Adrenal gland (tissue), 9 donors: ENCODE measurements at regions not wholly inside any gene's neighbourhood (a gene's known extent, or its start where the extent isn't known, plus 50 kb on each side); places are given as distances from the start of the nearest gene placed in this dataset.

Experiments used
- DNase-seq, 7 donors: peaks; one replicate each; pipeline ENCODE4 v3.0.0-alpha.2; 2019 to 2020
- H3K27ac ChIP-seq, 5 donors: fragments of 200-600 bp; sonication (generic) in 4 of 5; 1 replicate in 3 of 5; 2 replicates in 2 of 5; pipeline versions ENCODE4 v1.5.1 to v1.8.0; 2016 to 2020; ENCODE audit warnings: mild to moderate bottlenecking in 1 of 5
- H3K27me3 ChIP-seq: fragments of 200-600 bp; 2 replicates; pipeline ENCODE4 v1.8.0; 2021
- H3K36me3 ChIP-seq, 2 donors: fragments of 200-600 bp; replicated peaks in 1 of 2; 1 replicate in 1 of 2; 2 replicates in 1 of 2; pipeline versions ENCODE4 v1.5.1 to v1.8.0; 2018 to 2022
- H3K4me1 ChIP-seq, 2 donors: fragments of 200-600 bp; replicated peaks in 1 of 2; 1 replicate in 1 of 2; 2 replicates in 1 of 2; pipeline versions ENCODE4 v1.5.1 to v1.8.0; 2018 to 2021
- H3K4me3 ChIP-seq, 4 donors: fragments of 200-600 bp; sonication (generic) in 3 of 4; one replicate each; pipeline ENCODE4 v1.5.1; 2016 to 2018
- H3K9me3 ChIP-seq, 3 donors: fragments of 200-600 bp; sonication (generic) in 1 of 3; replicated peaks in 1 of 3; 1 replicate in 2 of 3; 2 replicates in 1 of 3; pipeline versions ENCODE4 v1.5.1 to v1.8.0; 2016 to 2021
- POLR2A ChIP-seq, 2 donors: fragments of 450-650 bp; IDR thresholded peaks; one replicate each; pipeline ENCODE4 v1.6.1; 2017; ENCODE audit warnings: antibody characterized with exemption in 2 of 2, mild to moderate bottlenecking in 2 of 2, moderate library complexity in 1 of 2
- WGBS, 4 donors: extraction: QIAGEN DNeasy Blood & Tissue Kit in 2 of 4; methylation state at CpG; one replicate each; pipeline versions ENCODE4 v1.1.5 to v1.1.7; 2013 to 2017; 5-methylcytosine and 5-hydroxymethylcytosine counted together
- intact Hi-C, 2 donors: fragments of 100-400 bp; cut with DNase I; formaldehyde crosslinking; loops; one replicate each; pipeline versions ENCODE4 v1.14.1 to v1.15.0; 2022 to 2023
- TF ChIP-seq, protein P1 (sequence below), 6 experiments: fragments of 450-650 bp in 4 of 6; fragments of 200-600 bp in 2 of 6; sonication (generic) in 1 of 6; IDR thresholded peaks; 1 replicate in 5 of 6; 2 replicates in 1 of 6; pipeline versions ENCODE4 v1.5.1 to v1.8.0; 2016 to 2021; ENCODE audit warnings: antibody characterized with exemption in 6 of 6, mild to moderate bottlenecking in 2 of 6, moderate library complexity in 1 of 6
- donor health status: healthy with polysubstance abuse.
- donor health status: Bipolar disorder and iron deficiency.
- donor health status: DM: yes; HTN: yes; CAD: no.
- donor health status: DM: no; HTN: no; CAD: no.
- donor health status: DM: no; HTN: no; CAD: no.

DNA sequence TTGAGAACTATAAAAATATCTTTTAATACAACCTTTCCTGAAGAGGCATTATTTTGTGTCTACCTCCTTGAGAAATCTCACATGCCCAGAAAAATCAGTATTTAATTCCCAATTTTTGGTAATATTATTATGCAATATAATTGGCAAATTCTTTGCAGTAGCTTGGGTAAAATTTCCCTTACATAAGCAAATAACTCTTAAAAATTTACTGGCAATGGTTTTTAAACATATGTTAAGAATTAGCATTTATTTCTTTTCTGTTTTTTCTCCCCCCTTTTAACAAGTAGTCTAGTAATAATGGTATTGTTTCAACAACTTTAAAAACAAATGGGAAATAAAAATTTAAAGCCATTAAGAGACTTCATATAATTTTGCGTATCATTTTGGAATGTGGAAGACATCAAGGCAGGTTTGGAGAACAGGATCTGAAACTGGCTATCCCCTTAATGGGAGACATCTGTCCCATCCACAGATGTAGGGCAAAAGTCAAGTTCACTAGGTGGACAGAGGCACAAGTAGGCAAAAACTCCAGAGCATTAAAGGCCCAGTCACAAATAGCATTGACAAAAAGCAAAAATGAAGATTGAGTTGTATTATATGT lies 89.6 kb upstream of the AADACL2 start:
- no peak for DNase-seq
- intact Hi-C loops, result no loop called here
- no peak for TF ChIP-seq POLR2A (IDR thresholded peaks at IDR 0.05)
- TF ChIP-seq, protein P1, sequence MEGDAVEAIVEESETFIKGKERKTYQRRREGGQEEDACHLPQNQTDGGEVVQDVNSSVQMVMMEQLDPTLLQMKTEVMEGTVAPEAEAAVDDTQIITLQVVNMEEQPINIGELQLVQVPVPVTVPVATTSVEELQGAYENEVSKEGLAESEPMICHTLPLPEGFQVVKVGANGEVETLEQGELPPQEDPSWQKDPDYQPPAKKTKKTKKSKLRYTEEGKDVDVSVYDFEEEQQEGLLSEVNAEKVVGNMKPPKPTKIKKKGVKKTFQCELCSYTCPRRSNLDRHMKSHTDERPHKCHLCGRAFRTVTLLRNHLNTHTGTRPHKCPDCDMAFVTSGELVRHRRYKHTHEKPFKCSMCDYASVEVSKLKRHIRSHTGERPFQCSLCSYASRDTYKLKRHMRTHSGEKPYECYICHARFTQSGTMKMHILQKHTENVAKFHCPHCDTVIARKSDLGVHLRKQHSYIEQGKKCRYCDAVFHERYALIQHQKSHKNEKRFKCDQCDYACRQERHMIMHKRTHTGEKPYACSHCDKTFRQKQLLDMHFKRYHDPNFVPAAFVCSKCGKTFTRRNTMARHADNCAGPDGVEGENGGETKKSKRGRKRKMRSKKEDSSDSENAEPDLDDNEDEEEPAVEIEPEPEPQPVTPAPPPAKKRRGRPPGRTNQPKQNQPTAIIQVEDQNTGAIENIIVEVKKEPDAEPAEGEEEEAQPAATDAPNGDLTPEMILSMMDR (IDR thresholded peaks at IDR 0.05), result no peak
- no peak overlapping the region for H3K27ac ChIP-seq
- H3K9me3 ChIP-seq, result no peaks in the 10 kb centered on the region
- H3K36me3 ChIP-seq, result no peaks in the 10 kb centered on the region
- H3K27me3 ChIP-seq, result no peaks in the 10 kb centered on the region
- H3K4me1 ChIP-seq, result peaks cover 2 to 5% of the 10 kb centered on the region in 2 donors
- H3K4me3 ChIP-seq, result no peak overlapping the region
- 88 to 98% (median 94%) methylated on average over 1 of the region's 1 CpG for WGBS, 4 donors

DNA sequence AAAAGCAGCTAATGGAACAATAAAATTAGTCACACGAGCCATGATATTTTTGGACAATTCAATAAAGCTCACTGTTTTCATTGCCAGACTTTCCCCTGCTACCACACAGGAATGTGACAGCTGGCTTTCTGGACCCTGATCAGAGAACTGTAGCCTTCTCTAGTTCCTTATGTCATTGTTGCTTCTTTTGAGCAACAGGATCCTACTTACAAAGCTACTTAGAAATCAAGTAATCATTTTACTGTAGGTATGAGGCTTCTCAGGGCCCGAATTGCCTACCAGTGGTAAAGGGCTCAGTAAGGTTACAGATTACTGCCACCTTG lies 94.3 kb upstream of the AADACL2 start:
- 47 to 72% (median 53%) methylated on average over 2 of the region's 2 CpGs for WGBS, 4 donors
- no peaks in the 10 kb centered on the region for H3K27me3 ChIP-seq
- H3K27ac ChIP-seq, result peak overlapping the region in 2 of 5 donors; percentile 48 to 65
- TF ChIP-seq, protein P1 (IDR thresholded peaks at IDR 0.05), result no peak
- TF ChIP-seq POLR2A (IDR thresholded peaks at IDR 0.05), result no peak
- peaks cover 4 to 8% of the 10 kb centered on the region in 2 donors for H3K4me1 ChIP-seq
- H3K36me3 ChIP-seq, result no peaks in the 10 kb centered on the region
- DNase-seq, result peak in 3 of 7 donors; percentile 2 to 23 (median 13)
- intact Hi-C loops, result no loop called here
- H3K9me3 ChIP-seq, result no peaks in the 10 kb centered on the region
- no peak overlapping the region for H3K4me3 ChIP-seq

- WGBS, 4 donors, result 32 to 41% (median 35%) methylated on average over 4 of the region's 4 CpGs
- H3K27me3 ChIP-seq, result no peaks in the 10 kb centered on the region
- peak in 5 of 7 donors; percentile 16 to 49 (median 26) for DNase-seq
- no peaks in the 10 kb centered on the region for H3K36me3 ChIP-seq
- peaks cover 4 to 8% of the 10 kb centered on the region in 2 donors for H3K4me1 ChIP-seq
- intact Hi-C loops, result no loop called here
- H3K9me3 ChIP-seq, result no peaks in the 10 kb centered on the region
- H3K4me3 ChIP-seq, result no peak overlapping the region
- TF ChIP-seq POLR2A (IDR thresholded peaks at IDR 0.05), result no peak
- TF ChIP-seq, protein P1 (IDR thresholded peaks at IDR 0.05), result no peak
- H3K27ac ChIP-seq, result peak overlapping the region in 2 of 5 donors; percentile 48 to 65
Measured at GRCh38 chr3:151638555-151639417, 94.9 kb upstream of the AADACL2 start.

GRCh38 chr3:151635905-151636304 lies 97.8 kb upstream of the AADACL2 start:
- Histone ChIP-seq H3K4me1 (peaks cover 4 to 8% of the 10 kb centered on the region in 2 donors), H3K9me3 (no peaks in the 10 kb centered on the region), H3K4me3 (no peak overlapping the region), H3K27ac (no peak overlapping the region), H3K36me3 (no peaks in the 10 kb centered on the region), H3K27me3 (no peaks in the 10 kb centered on the region)
- TF ChIP-seq POLR2A (IDR thresholded peaks at IDR 0.05), result no peak
- TF ChIP-seq, protein P1 (IDR thresholded peaks at IDR 0.05), result no peak
- intact Hi-C loops, result no loop called here
- DNase-seq, result no peak
- WGBS, 4 donors, result 64 to 77% (median 76%) methylated on average over 3 of the region's 3 CpGs
